ENCODE measurements at regions not wholly inside any gene's neighbourhood (a gene's known extent, or its start where the extent isn't known, plus 50 kb on each side); places are given as distances from the start of the nearest gene placed in this dataset.

GRCh38 chr4:186782302-186782701, 58.6 kb upstream of the FAT1 start:
- Histone ChIP-seq H3K23ac (ENCODE audit: low read depth, low read length) (no peak overlapping the region), H3K18ac (ENCODE audit: low read depth, low read length) (peak overlapping the region; percentile 69), H3K56ac (ENCODE audit: extremely low read depth, insufficient read depth, low read length) (no peak overlapping the region), H3K27ac (ENCODE audit: insufficient read depth, low read length) (peak overlapping the region; percentile 27; the same call in 1 of the 2 replicates), H3K4ac (ENCODE audit: low read depth, low read length) (peak overlapping the region; percentile 66), H2AFZ (replicated peaks; ENCODE audit: low read length, poor library complexity) (no peak overlapping the region), H3K9me1 (ENCODE audit: insufficient read depth, low read length) (peaks cover 8% of the 10 kb centered on the region; the same call in 1 of the 2 replicates), H4K5ac (ENCODE audit: low read depth, low read length) (peak overlapping the region; percentile 61), H4K20me1 (ENCODE audit: insufficient read depth, low read length) (no peaks in the 10 kb centered on the region), H3K27me3 (ENCODE audit: control insufficient read depth, insufficient read depth, low read length) (no peaks in the 10 kb centered on the region), H2BK120ac (ENCODE audit: low read depth, low read length) (peak overlapping the region; percentile 65), H3K36me3 (ENCODE audit: control insufficient read depth, insufficient read depth, low read length) (no peaks in the 10 kb centered on the region), H3K4me2 (ENCODE audit: low read depth, low read length) (no peak overlapping the region), H2BK15ac (ENCODE audit: low read depth, low read length) (peak overlapping the region; percentile 55; the same call in 1 of the 3 replicates), H4K91ac (ENCODE audit: insufficient read depth, low read depth, low read length) (peak overlapping the region; percentile 40; the same call in 1 of the 2 replicates), H3K14ac (replicated peaks; ENCODE audit: low read depth, low read length) (peak overlapping the region; percentile 1; the same call in 1 of the 2 replicates), H4K8ac (ENCODE audit: low read depth in 2 of 2, low read length in 2 of 2) (peak overlapping the region in 1 of 2 experiments; percentile 56; a peak in 2 of 4 replicates), H3K9me3 (ENCODE audit: control insufficient read depth, insufficient read depth, low read length) (no peaks in the 10 kb centered on the region), H3K79me1 (ENCODE audit: low read depth in 1 of 2, low read length in 2 of 2) (no peaks in the 10 kb centered on the region; a peak in 1 of 4 replicates), H3K4me1 (ENCODE audit: control insufficient read depth, insufficient read depth, low read length) (peaks cover 12% of the 10 kb centered on the region), H3K4me3 (ENCODE audit: insufficient read depth, low read depth, low read length) (no peak overlapping the region), H2AK9ac (replicated peaks; ENCODE audit: low read depth, low read length, poor library complexity) (no peak overlapping the region), H2AK5ac (ENCODE audit: low read depth, low read length) (peak overlapping the region; percentile 61), H3K9ac (ENCODE audit: low read depth, low read length) (no peak overlapping the region), H2BK5ac (ENCODE audit: low read depth, low read length, poor library complexity, severe bottlenecking) (peak overlapping the region; percentile 18), H2BK20ac (ENCODE audit: low read depth, low read length) (peak overlapping the region; percentile 42)
- in situ Hi-C loops (cut with MboI; ENCODE audit: low sequenced_read_pairs) (no loop called here), intact Hi-C loops (cut with micrococcal nuclease) (no loop called here), dilution Hi-C loops (cut with HindIII; ENCODE audit: low sequenced_read_pairs, unreplicated experiment) (no loop called here)
- ChIA-PET POLR2A (ENCODE audit: unreplicated experiment) (no interaction called here), CTCF (interaction anchor here (2.3 kb wide), 1 partner anchor 11 kb away, joined by 10 read pairs; no protein-coding TSS in a partner anchor)
- DNase-seq (no peak), ATAC-seq (ENCODE audit: low read depth) (no peak)
- no TSS peak for BruUV-seq (replicated peaks)
- no CpG with 5 or more reads among the region's 5 CpGs for WGBS, 2 experiments (ENCODE audit: extremely low coverage in 2 of 2, insufficient read length in 1 of 2)
- TF ChIP-seq BHLHE40 (IDR thresholded peaks at IDR 0.05; ENCODE audit: low read depth, low read length): no peak
- no peak for TF ChIP-seq CEBPB (IDR thresholded peaks at IDR 0.05; ENCODE audit: low read depth, low read length)
- no peak for TF ChIP-seq SMC3 (IDR thresholded peaks at IDR 0.05; ENCODE audit: low read depth, low read length)
- no peak for TF ChIP-seq ELK1 (IDR thresholded peaks at IDR 0.05; ENCODE audit: borderline replicate concordance, low read depth, low read length)
- TF ChIP-seq FOS (IDR thresholded peaks at IDR 0.05; ENCODE audit: low read depth, low read length): no peak
- TF ChIP-seq RFX5 (IDR thresholded peaks at IDR 0.05; ENCODE audit: low read depth, low read length): no peak
